ENCODE measurements at regions not wholly inside any gene's neighbourhood (a gene's known extent, or its start where the extent isn't known, plus 50 kb on each side); places are given as distances from the start of the nearest gene placed in this dataset.

DNA sequence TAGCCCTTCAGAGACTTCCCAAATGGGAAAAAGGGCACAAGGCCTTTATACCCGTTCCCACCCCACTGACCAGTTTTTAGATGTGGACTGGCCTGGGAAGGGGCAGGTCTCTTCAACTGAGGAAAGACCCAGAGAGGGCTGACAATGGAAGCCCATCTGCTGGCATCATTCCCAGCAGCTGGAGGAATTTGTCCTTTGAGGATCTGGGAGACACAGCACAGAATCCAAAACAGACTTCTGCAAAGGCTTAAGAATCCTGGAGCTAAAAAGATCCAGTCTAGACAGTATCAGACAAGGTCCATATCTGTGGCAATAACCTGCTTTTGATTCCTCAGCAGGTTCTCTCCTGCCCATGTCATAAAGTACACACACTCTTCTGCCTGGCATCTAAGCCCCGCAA, 329.2 kb downstream of the TMEM167A start:
- no peak overlapping the region for H3K4me3 Mint-ChIP-seq
- DNase-seq (ENCODE audit: extremely low spot score, unreplicated experiment) = no peak
- peaks cover 3% of the 10 kb centered on the region for H3K9me3 Mint-ChIP-seq
- no peaks in the 10 kb centered on the region for H3K4me1 Mint-ChIP-seq (ENCODE audit: unreplicated experiment)
- peaks cover 6% of the 10 kb centered on the region for H3K27me3 Mint-ChIP-seq
- no peaks in the 10 kb centered on the region for H3K36me3 Mint-ChIP-seq
- no peak overlapping the region for H3K27ac Mint-ChIP-seq
- TF ChIP-seq, protein P1, sequence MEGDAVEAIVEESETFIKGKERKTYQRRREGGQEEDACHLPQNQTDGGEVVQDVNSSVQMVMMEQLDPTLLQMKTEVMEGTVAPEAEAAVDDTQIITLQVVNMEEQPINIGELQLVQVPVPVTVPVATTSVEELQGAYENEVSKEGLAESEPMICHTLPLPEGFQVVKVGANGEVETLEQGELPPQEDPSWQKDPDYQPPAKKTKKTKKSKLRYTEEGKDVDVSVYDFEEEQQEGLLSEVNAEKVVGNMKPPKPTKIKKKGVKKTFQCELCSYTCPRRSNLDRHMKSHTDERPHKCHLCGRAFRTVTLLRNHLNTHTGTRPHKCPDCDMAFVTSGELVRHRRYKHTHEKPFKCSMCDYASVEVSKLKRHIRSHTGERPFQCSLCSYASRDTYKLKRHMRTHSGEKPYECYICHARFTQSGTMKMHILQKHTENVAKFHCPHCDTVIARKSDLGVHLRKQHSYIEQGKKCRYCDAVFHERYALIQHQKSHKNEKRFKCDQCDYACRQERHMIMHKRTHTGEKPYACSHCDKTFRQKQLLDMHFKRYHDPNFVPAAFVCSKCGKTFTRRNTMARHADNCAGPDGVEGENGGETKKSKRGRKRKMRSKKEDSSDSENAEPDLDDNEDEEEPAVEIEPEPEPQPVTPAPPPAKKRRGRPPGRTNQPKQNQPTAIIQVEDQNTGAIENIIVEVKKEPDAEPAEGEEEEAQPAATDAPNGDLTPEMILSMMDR (conservative IDR thresholded peaks at IDR 0.05) = no peak

DNA sequence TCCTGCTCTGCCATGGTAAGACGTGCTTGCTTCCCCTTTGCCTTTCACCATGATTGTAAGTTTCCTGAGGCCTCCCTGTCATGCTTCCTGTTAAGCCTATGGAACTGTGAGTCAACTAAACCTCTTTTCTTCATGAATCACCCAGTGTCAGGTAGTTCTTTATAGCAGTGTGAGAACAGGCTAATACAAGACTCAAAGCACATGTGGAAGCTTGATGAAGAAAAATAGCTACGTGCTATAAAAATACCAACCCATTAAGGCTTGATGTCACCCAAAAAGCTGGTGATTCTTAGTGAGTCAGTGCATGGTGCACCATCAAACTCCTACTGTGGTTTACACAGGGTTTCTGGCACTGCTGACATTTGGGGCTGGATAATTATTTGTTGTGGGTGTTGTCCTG, 332.2 kb downstream of the TMEM167A start:
- H3K27ac Mint-ChIP-seq = no peak overlapping the region

DNA sequence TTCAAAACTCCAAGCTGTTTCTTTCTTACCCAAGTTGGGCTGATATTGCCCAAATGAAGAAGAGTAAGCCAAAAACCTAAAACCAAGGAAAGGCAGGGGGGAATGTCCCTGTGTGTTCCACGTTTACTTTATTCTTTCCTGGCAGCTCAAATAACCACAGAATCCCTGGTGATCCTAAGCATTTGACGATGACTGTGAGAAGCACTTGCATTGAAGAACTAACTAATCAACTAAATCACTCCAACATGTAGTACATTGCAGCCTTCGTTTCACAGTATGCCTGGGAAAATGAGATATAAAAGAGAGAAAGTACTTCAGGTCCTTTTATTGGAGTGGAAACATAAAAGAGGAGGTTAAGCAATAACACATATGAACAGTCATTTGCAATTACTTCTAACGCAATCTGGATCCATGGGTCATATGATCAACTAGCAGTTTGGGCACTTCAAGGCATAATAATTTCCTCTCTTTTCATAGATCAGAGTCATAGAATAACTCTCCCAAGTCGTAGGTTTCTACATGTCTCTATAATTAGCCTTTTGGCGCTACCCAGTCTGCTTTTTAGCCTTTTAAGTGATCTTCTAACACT, 338.4 kb downstream of the TMEM167A start:
- Mint-ChIP-seq H3K27ac (no peak overlapping the region), H3K9me3 (no peaks in the 10 kb centered on the region), H3K36me3 (no peaks in the 10 kb centered on the region), H3K4me1 (ENCODE audit: unreplicated experiment) (peaks cover 10% of the 10 kb centered on the region), H3K4me3 (no peak overlapping the region), H3K27me3 (no peaks in the 10 kb centered on the region)
- TF ChIP-seq, protein P1 (conservative IDR thresholded peaks at IDR 0.05) = no peak
- no peak for DNase-seq (ENCODE audit: extremely low spot score, unreplicated experiment)

More for the DNA sequence above, 332.2 kb downstream of the TMEM167A start:
- Mint-ChIP-seq H3K27me3 (peaks cover 6% of the 10 kb centered on the region), H3K36me3 (no peaks in the 10 kb centered on the region), H3K4me3 (no peak overlapping the region), H3K4me1 (ENCODE audit: unreplicated experiment) (no peaks in the 10 kb centered on the region), H3K9me3 (peaks cover 3% of the 10 kb centered on the region)
- DNase-seq (ENCODE audit: extremely low spot score, unreplicated experiment) = no peak
- TF ChIP-seq, protein P1 (conservative IDR thresholded peaks at IDR 0.05) = no peak

DNA sequence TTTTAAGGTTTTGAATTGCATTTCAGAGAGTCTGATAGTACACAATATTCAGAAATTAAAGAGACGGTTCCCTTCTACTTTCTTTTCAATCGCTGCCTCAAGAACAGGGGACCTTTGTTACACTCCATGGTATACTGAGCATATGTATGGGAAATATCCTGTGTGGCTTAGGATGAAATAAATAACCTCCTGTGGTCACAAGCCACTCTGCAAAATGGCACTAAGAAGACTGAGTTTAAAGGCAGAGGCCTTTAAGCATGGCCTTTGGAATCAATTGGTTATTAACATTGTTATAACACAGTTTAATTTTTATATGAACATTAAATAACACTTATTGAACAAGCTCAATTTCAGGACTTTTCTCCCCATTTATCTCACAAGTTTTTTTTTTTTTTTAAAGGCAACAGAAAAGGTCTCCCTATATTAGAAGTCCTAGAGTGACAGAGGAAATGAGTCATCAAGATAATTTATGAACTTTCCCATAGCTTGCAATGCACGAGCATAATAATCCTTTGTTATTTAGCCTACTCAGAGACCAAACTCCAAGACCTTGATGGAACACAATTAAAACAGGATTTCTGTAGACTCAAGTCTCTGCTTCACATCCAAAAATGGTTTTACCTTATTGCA, 341.9 kb downstream of the TMEM167A start:
- TF ChIP-seq, protein P1 (conservative IDR thresholded peaks at IDR 0.05) = no peak
- H3K9me3 Mint-ChIP-seq = no peaks in the 10 kb centered on the region
- H3K36me3 Mint-ChIP-seq = no peaks in the 10 kb centered on the region
- H3K4me1 Mint-ChIP-seq (ENCODE audit: unreplicated experiment) = peaks cover 24% of the 10 kb centered on the region
- H3K27me3 Mint-ChIP-seq = no peaks in the 10 kb centered on the region
- no peak for DNase-seq (ENCODE audit: extremely low spot score, unreplicated experiment)
- no peak overlapping the region for H3K4me3 Mint-ChIP-seq
- H3K27ac Mint-ChIP-seq = no peak overlapping the region

DNA sequence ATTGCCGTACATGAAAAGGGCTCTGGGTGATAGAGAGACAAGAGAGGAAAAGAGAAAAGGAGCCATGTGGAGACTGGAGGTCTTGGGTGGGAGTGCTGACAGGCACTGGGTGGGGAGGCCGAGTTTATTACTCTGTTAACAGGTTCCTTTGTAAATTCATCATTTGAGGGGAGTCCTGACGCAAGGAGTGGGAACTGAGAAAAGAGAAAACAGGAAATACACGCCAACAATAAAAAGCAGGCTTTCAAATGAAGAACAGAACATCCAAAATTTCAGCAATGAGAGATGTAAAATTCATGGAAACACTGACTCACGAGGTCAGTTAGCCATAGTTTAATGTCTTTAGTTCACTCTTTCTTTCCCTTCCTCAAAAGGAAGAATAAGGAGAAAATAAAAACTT, 342.8 kb downstream of the TMEM167A start:
- H3K4me3 Mint-ChIP-seq = no peak overlapping the region
- H3K27me3 Mint-ChIP-seq = no peaks in the 10 kb centered on the region
- H3K27ac Mint-ChIP-seq = no peak overlapping the region

More for the DNA sequence above, 342.8 kb downstream of the TMEM167A start:
- TF ChIP-seq, protein P1 (conservative IDR thresholded peaks at IDR 0.05) = no peak
- no peak for DNase-seq (ENCODE audit: extremely low spot score, unreplicated experiment)
- Mint-ChIP-seq H3K9me3 (no peaks in the 10 kb centered on the region), H3K36me3 (no peaks in the 10 kb centered on the region), H3K4me1 (ENCODE audit: unreplicated experiment) (peaks cover 28% of the 10 kb centered on the region)

Data from type B pancreatic cell (in vitro differentiated cells).